ENCODE measurements at regions not wholly inside any gene's neighbourhood (a gene's known extent, or its start where the extent isn't known, plus 50 kb on each side); places are given as distances from the start of the nearest gene placed in this dataset.

GRCh38 chr13:105070452-105070851, 1465.0 kb downstream of the EFNB2 start:
- TF ChIP-seq RAD21 (IDR thresholded peaks at IDR 0.05; ENCODE audit: low read depth) (no peak), CEBPB (IDR thresholded peaks at IDR 0.05; ENCODE audit: low read depth) (no peak), EZH2 (IDR thresholded peaks at IDR 0.05) (no peak), POLR2A (IDR thresholded peaks at IDR 0.05; ENCODE audit: borderline replicate concordance, extremely low read depth, insufficient read depth, insufficient read length) (no peak), ATF3 (IDR thresholded peaks at IDR 0.05) (no peak), ZFX (IDR thresholded peaks at IDR 0.05) (no peak)

Measured in HCT116 (cell line).